HTR-8/SVneo (cell line): ENCODE measurements at regions not wholly inside any gene's neighbourhood (a gene's known extent, or its start where the extent isn't known, plus 50 kb on each side); places are given as distances from the start of the nearest gene placed in this dataset.

Experiments
- DNase-seq: peaks from one replicate; pipeline ENCODE4 v3.0.0; 2011; ENCODE audit warnings: low spot score, mixed read lengths; ENCODE audit not compliant: insufficient read length
- FAIRE-seq: peaks from 2 replicates; lab custom pipeline; 2011; peaks lifted over from hg19 to GRCh38; lab: Jason Lieb, UNC

DNA sequence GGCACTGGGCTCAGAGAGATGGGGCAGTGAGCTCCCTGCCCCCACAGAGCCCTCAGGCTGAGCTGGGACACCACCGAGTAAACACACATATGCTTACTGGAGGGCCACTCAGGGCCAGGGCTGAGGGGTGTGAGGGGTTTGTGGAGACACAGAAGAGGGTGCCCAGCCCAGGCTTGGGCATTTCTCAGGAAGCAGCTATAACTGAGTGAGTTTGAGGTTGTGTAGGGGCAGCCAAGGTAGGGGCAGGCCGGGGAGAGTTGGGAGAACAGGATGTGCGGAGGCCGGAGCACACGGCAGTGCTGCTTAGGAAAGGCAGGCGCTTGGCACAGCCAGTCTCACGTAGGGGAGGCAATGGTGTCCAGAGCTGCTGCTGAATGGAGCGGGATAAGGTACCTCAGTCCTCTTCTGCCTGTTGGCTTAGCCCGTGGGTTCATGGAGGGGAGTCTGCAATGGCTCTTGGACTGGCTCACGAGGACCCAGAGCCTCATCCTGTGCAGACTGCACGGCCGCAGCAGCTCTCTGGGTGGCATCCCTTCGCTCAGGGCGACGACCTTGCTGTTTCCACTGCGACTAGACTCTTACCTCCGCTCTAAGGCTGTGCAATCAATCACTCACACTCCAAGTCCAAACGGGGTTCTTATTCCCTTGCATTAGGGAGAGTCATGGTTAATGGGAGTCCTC, 466.1 kb upstream of the HS6ST1 start:
- DNase-seq (no peak), FAIRE-seq (no peak)

DNA sequence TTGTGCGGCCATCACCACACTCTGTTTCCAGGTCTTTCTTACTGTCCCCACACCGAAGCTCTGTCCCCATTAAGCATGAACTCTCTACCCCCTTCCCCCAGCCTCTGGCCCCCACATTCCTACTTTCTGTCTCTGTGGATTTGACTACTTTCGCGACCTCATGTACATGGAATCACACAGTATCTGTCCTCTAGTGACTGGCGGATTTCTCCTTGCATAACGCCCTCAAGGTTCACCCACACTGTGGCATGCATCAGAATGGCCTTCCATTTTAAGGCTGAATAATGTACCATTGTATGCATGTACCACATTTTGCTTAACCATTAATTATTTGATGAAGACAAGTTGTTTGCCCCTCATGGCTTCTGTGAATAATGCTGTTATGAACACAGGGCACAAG, 467.6 kb upstream of the HS6ST1 start:
- no peak for FAIRE-seq

DNA sequence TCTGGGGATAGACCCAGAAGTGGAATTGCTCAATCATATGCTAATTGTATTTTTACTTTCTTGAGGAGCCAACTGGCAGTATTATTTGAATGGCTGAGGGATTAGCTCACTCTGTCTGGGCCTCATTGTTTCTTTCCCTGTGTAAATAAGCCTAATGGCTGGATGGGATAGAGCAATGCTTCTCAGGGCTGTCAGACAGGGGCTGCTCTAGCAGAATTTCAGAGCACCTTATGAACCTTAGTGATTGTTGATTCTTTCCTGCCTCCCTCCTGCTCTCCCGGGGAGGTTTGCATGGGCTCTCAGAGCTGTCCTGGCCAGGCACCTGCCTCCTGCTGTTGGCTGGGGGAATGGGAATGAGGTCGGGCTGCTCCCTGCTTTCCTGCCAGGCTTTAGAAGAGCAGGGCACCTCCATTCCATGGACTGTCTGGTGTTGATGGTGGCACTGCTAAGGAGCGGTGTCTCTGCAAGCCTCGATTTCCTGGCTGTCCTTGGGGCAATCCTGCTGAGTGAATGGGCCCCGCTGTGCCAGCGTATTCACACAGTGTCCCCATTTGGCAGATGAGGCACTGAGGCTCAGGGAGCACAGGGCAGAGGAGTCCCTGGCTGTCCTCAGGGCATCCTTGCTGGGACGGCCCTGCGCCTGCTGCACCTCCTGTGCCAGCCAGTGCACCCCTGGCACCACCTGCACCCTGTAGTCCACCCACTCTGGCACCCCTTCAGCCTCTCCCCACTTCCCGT, 468.2 kb upstream of the HS6ST1 start:
- DNase-seq, result no peak
- FAIRE-seq, result no peak

More for the DNA sequence above, 467.6 kb upstream of the HS6ST1 start:
- no peak for DNase-seq

DNA sequence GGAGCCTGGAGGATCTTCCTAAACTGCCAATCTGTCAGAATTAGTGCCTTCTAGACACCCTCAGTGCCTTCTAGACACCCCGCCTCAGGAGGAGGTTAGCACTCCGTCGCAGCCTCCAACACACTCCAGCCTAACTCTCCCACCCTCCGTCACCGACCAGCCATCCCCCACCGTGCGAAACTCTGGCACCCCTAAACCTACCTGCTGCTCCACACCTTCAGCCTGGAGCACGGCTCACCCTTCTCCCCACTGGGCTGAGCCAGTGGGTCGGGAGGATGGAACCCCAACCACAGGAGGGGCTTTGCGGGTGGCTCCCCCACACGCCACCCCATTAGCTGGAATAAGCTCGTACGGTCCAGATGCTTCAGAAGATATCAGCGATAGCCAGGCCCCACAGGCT, 468.9 kb upstream of the HS6ST1 start:
- FAIRE-seq, result no peak
- DNase-seq, result no peak

DNA sequence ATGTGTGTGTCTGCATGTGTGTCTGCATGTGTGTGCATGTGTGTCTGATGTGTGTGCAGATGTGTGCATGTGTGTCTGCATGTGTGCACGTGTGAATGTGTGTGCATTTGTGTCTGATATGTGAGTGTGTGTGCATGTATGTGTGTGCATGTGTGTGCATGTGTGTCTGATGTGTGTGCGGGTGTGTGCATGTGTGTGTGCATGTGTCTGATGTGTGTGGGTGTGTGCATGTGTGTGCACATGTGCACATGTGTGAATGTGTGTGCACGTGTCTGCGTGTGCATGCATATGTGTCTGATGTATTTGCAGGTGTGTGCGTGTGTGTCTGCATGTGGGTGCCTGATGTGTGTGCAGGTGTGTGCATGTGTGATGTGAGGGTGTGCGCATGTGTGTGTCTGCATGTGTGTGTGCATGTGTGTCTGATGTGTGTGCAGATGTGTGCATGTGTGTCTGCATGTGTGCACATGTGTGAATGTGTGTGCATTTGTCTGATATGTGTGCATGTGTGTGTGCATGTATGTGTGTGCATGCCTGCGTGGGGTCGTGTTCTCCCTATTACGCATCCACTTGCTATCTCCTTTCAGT, 470.1 kb upstream of the HS6ST1 start:
- no peak for DNase-seq
- FAIRE-seq, result peak; percentile 95

DNA sequence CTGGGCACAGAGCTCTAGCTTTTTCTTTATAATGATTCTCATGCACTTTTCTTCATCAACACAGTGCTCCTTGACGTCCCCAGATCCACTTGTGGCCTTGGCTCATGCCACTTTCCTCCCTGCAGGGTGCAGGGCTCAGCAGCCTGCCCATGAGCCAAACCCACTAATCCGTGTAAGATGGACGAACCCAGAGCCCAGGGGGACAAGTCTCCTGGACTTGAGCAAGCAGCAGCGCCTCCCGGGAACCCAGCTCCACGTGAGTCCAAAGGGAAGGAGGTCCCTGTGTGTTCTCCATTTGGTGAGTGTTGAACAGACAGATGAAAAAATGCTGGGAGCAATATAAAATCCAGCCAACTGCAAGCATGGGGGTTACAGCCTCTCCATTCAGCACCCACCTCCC, 470.6 kb upstream of the HS6ST1 start:
- no peak for FAIRE-seq
- DNase-seq, result no peak

DNA sequence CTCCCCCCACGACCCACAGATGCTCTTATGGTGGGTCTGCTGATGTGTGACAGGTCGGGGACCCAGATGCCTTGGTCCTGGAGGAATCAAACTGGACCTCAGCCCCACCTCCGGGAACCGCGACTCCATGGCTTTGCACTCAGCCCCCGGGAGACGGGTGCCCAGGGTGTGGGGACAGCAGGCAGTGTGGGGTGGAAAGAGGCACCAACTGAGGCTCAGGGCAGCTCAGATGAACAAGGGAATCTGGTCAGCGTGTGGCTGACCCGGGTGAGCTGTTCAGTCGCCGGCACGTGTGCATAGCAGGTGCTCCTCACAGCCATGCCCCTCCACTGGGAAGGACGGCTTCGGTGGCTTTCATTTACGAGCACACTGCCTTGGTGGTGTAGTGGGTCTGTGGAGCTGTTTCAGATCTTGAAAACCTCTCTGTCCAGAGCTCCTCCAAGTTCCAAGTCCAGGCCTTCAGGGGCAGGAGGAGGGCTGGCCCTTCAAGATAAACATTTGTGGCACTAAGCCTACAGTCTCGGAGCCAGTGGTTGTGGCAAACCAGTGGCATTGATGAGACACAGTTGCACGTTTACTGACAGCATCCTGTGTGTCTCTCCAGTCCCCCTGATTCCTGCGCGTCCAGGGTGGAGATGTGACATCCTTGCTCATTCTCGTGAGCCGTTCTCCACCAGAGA, 471.2 kb upstream of the HS6ST1 start:
- FAIRE-seq (no peak), DNase-seq (no peak)

DNA sequence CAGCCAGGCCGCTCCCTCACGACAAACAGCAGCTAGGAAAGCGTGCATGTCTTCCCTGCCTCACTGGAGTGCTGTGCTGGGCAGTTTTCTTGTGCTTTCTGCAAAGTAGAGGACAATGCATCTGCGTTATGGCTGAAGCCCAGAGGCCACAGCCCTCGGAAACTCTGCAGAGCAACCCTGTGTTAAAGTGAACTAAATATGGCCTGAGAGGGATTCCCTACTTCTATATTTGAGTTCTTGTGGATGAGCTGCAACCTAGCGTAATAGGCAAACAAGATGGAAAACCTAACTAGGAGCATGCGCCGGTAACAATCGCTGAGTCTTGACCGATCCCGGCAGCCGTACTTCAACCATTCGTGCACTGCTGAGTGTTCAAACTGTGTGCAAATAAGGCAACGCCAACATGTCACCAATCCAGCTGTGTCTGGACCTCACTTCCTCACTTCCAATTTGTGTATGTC, 471.9 kb upstream of the HS6ST1 start:
- no peak for FAIRE-seq
- no peak for DNase-seq

DNA sequence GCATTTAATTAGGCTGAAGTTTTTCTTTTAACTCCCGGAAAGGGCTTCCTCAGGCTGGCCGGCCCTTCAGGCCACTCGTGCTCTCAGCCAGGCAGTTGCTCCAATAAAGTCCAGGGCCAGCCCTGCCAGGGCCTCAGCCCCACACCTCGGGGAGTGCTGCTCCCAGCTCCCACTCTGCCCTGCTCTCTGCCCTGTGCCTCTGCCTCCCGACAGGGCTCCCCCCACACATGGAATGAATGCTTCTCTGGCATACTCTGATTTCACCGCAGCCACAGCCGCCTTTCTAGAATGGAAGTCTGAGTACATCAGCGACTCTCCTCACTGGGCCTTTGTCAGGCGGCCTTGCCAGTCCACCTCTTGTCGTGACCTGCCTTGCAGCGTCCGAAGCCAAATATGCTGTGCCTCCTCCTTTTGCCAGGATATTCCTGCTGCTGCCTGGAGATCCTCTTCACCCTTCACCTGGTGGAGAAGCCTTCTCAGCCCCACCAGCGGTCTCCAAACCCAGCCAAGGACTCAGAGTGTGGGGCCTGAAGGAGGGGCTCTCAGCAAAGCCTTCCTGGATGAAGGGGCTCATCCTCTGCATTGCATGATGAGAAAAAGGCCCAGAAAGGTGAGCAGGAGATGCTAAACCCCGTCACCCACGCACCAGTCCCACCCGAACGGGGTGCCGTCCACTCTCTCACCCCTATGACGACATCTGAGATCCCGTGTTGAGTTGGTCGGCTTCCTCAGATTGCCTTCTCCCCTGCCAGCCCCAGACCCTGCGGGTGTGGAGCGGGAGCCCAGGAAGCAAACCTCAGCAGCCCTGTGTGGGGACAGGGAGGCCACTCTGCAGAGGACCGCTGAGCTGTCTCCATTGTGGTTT, 472.7 kb upstream of the HS6ST1 start:
- no peak for DNase-seq
- FAIRE-seq, result no peak

DNA sequence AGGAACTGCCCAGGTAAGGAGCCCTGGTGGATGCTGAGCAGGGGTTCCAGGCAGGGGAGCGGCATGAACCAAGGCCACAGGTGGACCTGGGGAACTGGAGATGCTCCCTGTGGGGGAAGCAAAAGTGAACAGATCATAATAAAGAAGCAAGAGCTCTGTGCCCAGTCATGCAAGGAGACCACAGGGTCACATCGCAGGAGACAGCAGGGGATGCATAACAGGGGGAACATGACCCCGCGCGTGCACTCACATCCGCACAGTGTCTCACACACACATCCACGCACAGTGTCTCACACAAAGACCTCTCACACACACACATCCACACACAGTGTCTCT, 473.3 kb upstream of the HS6ST1 start:
- DNase-seq (no peak), FAIRE-seq (no peak)

DNA sequence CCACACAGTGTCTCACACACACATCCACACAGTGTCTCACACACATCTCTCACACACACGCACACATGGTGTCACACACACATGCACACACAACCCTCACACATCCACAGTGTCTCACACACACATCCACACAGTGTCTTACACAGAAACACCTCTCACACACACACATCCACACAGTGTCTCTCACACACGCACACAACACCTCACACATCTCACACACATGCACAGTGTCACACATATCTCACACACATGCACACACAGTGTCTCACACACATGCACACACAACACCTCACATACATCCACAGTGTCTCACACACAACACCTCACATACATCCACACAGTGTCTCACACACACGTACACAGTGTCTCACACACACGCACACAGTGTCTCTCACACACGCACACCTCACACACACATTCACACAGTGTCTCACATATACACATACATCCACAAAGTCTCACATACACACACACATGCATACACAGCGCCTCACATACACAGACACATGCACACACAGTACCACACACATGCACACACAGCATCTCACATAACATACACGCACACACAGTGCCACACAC, 473.9 kb upstream of the HS6ST1 start:
- peak; percentile 99 for FAIRE-seq
- no peak for DNase-seq

DNA sequence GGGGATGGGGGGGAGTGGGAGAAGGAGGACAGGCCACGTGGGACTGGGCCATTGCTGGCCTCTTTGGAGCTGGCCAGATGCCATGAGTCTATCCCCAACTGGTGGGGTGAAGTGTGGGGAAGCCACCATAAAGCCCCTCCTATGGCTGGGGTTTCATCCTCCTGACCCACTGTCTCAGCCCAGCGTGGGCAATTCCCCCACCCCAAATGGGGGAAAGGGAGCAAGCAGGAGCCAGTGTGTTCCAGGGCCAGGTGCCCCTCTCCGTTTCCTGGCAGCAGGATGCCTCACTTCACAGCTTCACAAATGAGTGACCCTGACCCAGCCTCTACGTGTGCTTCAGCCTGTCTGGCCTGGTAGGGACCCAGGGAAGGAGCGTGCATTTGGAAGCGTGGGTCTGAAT, 474.7 kb upstream of the HS6ST1 start:
- FAIRE-seq (no peak), DNase-seq (no peak)

DNA sequence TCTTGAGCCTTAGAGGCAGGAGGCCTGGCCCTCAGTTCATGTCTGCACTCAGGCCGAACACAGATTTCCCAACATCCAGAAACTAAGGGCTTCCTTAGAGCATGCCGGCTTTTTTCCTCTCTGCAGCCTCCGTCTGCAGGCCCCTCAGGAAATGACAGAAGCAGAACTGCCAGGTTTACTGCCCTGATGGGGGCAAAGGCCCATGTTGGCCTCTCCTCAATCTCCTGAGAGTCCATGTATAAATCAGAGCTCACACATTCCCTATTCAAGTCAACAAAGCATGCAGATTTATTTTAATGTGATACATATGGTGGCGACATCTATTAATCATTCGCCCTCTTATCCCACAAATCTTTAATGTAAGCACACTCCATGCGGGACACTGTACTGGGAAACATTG, 475.6 kb upstream of the HS6ST1 start:
- no peak for DNase-seq
- FAIRE-seq, result no peak

DNA sequence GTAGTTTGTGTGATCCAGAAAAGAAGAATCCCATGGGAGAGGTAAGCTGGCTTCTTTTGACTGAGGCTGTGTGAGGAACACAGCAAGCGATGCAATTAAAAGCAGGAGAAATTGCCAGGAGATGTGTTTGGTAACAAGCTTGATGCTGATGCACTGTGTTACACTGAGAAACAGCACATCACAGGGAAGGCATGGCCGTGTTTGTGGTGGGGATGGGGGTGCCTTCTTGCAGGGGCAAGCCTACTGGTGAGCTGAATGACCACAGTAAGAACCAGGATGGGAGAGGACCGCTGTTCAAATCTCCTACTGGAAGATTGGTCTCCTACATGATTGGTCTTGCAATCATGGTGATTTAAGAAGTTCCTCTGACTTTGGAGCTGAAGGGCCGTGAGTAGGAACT, 477.7 kb upstream of the HS6ST1 start:
- DNase-seq (no peak), FAIRE-seq (no peak)

DNA sequence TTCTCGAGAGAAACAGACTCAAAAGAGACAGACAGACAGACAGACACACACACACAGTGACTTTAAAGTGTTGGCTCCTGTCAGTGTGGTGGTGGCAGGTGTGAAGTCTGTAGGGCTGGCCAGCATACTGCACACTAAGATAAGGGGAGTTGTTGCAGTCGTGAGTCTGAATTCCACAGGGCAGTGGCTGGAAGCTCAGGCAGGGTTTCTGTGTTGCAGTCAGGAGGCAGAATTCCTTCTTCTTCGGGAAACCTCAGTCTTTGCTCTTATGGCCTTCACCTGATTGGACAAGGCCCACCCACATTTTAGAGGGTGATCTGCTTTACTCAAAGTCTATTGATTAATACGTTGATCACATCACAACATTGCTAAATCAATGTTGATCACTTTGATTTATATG, 478.4 kb upstream of the HS6ST1 start:
- no peak for FAIRE-seq
- DNase-seq, result no peak

DNA sequence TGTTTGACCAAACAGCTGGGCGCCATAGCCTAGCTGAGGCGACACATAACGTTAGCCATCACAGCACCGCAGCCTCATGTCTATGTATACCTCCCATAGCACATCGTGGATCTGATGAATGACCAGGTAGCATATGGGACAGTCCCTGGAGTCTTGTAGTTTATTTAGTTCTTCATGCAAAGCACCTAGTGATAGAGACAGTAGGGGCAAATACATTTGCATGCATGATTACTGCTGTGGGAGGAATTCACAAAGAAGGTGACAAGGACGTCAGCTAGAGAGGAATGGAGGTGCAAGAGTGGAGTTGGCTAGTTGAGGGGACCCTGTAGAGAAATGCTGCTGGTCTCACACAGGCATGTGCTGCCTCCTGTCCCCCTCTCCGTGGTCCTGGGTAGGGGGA, 478.9 kb upstream of the HS6ST1 start:
- no peak for DNase-seq

DNA sequence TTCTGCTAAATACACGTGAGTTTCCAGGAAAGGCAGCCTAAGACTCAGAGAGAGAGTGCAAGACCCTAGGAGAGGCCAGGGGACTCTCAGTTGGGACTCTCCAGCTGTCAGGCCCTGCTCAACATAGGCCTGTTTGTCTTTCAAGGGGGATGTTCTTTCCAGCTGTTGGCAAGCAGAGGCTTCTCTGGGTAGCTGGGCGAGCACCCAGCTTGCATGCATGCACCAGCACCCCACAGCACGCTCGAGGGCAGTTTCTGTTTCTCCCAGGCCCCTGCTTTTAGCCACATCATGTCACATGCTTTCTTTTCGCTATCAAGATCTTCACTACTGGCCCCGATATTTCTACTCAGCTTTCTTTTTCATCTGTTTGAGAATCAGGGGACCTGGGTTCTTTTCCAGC, 479.3 kb upstream of the HS6ST1 start:
- no peak for DNase-seq
- FAIRE-seq, result no peak

More for the DNA sequence above, 478.9 kb upstream of the HS6ST1 start:
- FAIRE-seq, result no peak

DNA sequence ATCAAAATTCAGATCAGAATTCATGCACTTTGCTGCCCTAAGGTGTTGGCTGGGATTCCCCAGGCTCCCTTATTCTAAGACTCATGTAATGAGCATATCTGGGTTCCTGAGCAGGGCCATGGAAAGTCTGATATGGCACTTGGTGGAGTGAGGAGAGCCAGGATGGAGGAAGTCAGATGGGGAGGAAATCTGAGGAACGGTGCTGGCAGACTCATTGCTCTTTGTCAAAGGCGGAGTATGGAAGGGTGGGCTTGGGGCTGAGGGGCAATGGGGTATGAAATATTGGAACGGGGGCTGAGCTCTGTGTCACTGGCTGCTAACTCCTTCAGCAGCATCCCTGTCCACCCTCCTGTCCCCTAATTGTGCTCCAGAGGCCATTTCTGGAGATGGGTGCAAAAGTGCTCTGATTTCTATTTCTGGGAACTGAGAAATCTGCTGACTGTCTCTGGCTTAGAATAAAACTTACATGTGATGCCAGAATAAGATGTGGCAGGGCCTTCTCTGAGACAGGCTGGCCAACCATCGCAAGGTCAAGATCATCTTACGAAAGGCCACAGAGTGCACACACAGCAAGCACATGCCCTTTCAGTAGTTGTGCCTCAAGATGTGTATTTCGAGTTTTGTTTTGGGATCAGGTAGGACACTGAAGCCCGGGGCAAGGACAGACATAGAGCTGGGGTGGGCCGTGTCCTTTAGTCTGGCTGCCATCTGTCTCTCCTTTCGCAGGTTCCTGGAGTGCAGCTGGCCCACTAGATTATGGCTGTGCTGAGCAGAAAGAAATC, 480.0 kb upstream of the HS6ST1 start:
- no peak for FAIRE-seq
- DNase-seq, result no peak

DNA sequence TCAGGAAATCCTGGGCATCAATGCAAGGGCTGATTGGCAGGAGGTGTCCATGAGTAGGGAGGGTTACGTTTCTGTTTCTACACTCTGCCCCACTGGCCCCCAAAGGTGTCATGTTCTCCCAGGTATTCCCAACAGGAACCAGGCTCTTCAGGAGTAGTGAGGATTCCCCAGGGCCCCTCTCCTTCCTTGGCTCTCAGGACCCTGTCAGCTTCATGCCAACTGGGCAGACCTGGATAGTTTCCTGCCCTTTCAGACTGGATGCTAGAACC, 480.6 kb upstream of the HS6ST1 start:
- FAIRE-seq (no peak), DNase-seq (no peak)
